Hepatic stellate cell (primary cell): ENCODE measurements at regions not wholly inside any gene's neighbourhood (a gene's known extent, or its start where the extent isn't known, plus 50 kb on each side); places are given as distances from the start of the nearest gene placed in this dataset.

ENCODE experiments used
- DNase-seq: peaks from one replicate; pipeline ENCODE4 v3.0.0; 2011; ENCODE audit warnings: low spot score

- no peak for DNase-seq
Measured at GRCh38 chr9:28332648-28333047, 759.4 kb upstream of the C9orf72 start.

GRCh38 chr9:28341913-28342312 is 768.6 kb upstream of the C9orf72 start:
- no peak for DNase-seq

- DNase-seq = no peak
Measured at GRCh38 chr9:28342815-28343338, 769.6 kb upstream of the C9orf72 start.

- DNase-seq = no peak
Measured at GRCh38 chr9:28363151-28363562, 789.9 kb upstream of the C9orf72 start.

- no peak for DNase-seq
Measured at GRCh38 chr9:28365020-28365640, 791.8 kb upstream of the C9orf72 start.

- no peak for DNase-seq
Measured at GRCh38 chr9:28365728-28366127, 792.4 kb upstream of the C9orf72 start.

GRCh38 chr9:28378231-28378630 is 805.0 kb upstream of the C9orf72 start:
- no peak for DNase-seq

- DNase-seq = no peak
Measured at GRCh38 chr9:28379082-28379481, 805.8 kb upstream of the C9orf72 start.

GRCh38 chr9:28389411-28389810 is 816.1 kb upstream of the C9orf72 start:
- no peak for DNase-seq

GRCh38 chr9:28394774-28395173 is 821.5 kb upstream of the C9orf72 start:
- DNase-seq = no peak

- DNase-seq = no peak
Measured at GRCh38 chr9:28396058-28396457, 822.8 kb upstream of the C9orf72 start.

- no peak for DNase-seq
Measured at GRCh38 chr9:28407351-28407750, 834.1 kb upstream of the C9orf72 start.

- no peak for DNase-seq
Measured at GRCh38 chr9:28409919-28410318, 836.6 kb upstream of the C9orf72 start.

- DNase-seq = no peak
Measured at GRCh38 chr9:28410411-28410810, 837.1 kb upstream of the C9orf72 start.

- DNase-seq = no peak
Measured at GRCh38 chr9:28413471-28413870, 840.2 kb upstream of the C9orf72 start.

GRCh38 chr9:28423255-28423654 is 850.0 kb upstream of the C9orf72 start:
- no peak for DNase-seq

GRCh38 chr9:28435456-28435855 is 862.2 kb upstream of the C9orf72 start:
- no peak for DNase-seq

- no peak for DNase-seq
Measured at GRCh38 chr9:28439688-28440087, 866.4 kb upstream of the C9orf72 start.

GRCh38 chr9:28443461-28443860 is 870.2 kb upstream of the C9orf72 start:
- DNase-seq = no peak

- DNase-seq = no peak
Measured at GRCh38 chr9:28444637-28445036, 871.4 kb upstream of the C9orf72 start.

GRCh38 chr9:28445211-28445610 is 871.9 kb upstream of the C9orf72 start:
- no peak for DNase-seq

- DNase-seq = no peak
Measured at GRCh38 chr9:28453918-28454317, 880.6 kb upstream of the C9orf72 start.

- no peak for DNase-seq
Measured at GRCh38 chr9:28456861-28457260, 883.6 kb upstream of the C9orf72 start.

GRCh38 chr9:28464481-28465216 is 891.4 kb upstream of the C9orf72 start:
- no peak for DNase-seq
